Kidney (tissue), 13 donors: ENCODE measurements at regions not wholly inside any gene's neighbourhood (a gene's known extent, or its start where the extent isn't known, plus 50 kb on each side); places are given as distances from the start of the nearest gene placed in this dataset.

Source experiments
- DNase-seq, 5 donors: peaks; one replicate each; pipeline ENCODE4 v3.0.0-alpha.2; 2013 to 2020
- FAIRE-seq: peaks from 2 replicates; lab custom pipeline; 2012; peaks lifted over from hg19 to GRCh38; lab: Jason Lieb, UNC
- H3K27ac ChIP-seq, 2 donors: one replicate each; pipeline ENCODE4 v1.7.0; 2013; ENCODE audit warnings: low read depth in 2 of 2, low read length in 2 of 2, inconsistent platforms in 1 of 2
- H3K27me3 ChIP-seq: one replicate; pipeline ENCODE4 v1.7.1; 2013; ENCODE audit warnings: low read length, inconsistent platforms; ENCODE audit not compliant: control insufficient read depth, insufficient read depth
- H3K36me3 ChIP-seq, 3 donors: one replicate each; pipeline versions ENCODE4 v1.7.0 to v1.7.1; 2013; ENCODE audit warnings: low read length in 3 of 3, control low read depth in 1 of 3, inconsistent platforms in 1 of 3; ENCODE audit not compliant: insufficient read depth in 3 of 3, control insufficient read depth in 2 of 3
- H3K4me1 ChIP-seq, 3 donors: one replicate each; pipeline versions ENCODE4 v1.7.0 to v1.7.1; 2013; ENCODE audit warnings: low read length in 3 of 3, inconsistent platforms in 1 of 3, low read depth in 1 of 3; ENCODE audit not compliant: control insufficient read depth in 2 of 3, insufficient read depth in 2 of 3
- H3K4me3 ChIP-seq, 3 donors: one replicate each; pipeline versions ENCODE4 v1.7.0 to v1.8.1; 2013; ENCODE audit warnings: low read length in 3 of 3, control low read depth in 1 of 3, inconsistent platforms in 1 of 3
- H3K9ac ChIP-seq, 3 donors: one replicate each; pipeline versions ENCODE4 v1.7.0 to v1.7.1; 2013; ENCODE audit warnings: low read length in 3 of 3, control low read depth in 1 of 3, inconsistent platforms in 1 of 3
- H3K9me3 ChIP-seq, 3 donors: one replicate each; pipeline versions ENCODE4 v1.7.0 to v1.7.1; 2013; ENCODE audit warnings: low read length in 3 of 3, control low read depth in 1 of 3, inconsistent platforms in 1 of 3; ENCODE audit not compliant: control insufficient read depth in 2 of 3, insufficient read depth in 1 of 3
- CTCF ChIP-seq: IDR thresholded peaks from 3 replicates; pipeline ENCODE4 v1.5.1; 2012; ENCODE audit warnings: mild to moderate bottlenecking, moderate library complexity, borderline replicate concordance; ENCODE audit not compliant: insufficient read depth; ENCODE audit errors: extremely low read depth
- intact Hi-C: fragments of 100-400 bp; cut with DNase I; formaldehyde crosslinking; loops from one replicate; pipeline ENCODE4 v1.11.1; 2022
- donor health status: control.
- donor health status: control.
- donor health status: control.
- donor health status: control.
- donor health status: control.
- donor health status: DM: yes; HTN: yes; CAD: no.
- donor health status: Normal renal cell carcinoma (clear cell type).

DNA sequence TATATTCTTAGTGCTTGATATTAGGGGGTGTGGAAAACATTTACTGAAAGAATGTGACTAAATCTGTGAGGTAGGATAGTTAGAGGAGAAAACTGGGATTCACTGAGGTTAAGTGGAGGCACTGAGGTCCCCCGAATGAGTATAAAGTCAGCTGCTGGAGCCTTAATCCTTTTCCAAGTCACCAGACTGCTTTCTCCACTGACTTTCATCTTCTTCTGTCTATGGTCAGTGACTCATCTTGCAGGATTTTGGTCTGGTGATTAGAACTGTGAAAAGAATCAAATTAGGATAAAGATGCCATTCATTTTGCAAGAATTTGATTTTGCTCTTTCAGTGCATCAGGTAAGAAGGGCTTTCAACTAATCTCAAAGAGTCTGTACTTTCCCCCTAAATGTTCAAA is 89.3 kb upstream of the ALDH1A1 start:
- Histone ChIP-seq H3K4me1 (peaks cover 0 to 20% (median 11%) of the 10 kb centered on the region in 3 donors), H3K9ac (no peak overlapping the region), H3K27me3 (no peaks in the 10 kb centered on the region), H3K36me3 (no peaks in the 10 kb centered on the region), H3K9me3 (no peaks in the 10 kb centered on the region), H3K27ac (no peak overlapping the region), H3K4me3 (no peak overlapping the region)
- DNase-seq (no peak), FAIRE-seq (no peak)
- intact Hi-C loops, result no loop called here
- no peak for TF ChIP-seq CTCF

DNA sequence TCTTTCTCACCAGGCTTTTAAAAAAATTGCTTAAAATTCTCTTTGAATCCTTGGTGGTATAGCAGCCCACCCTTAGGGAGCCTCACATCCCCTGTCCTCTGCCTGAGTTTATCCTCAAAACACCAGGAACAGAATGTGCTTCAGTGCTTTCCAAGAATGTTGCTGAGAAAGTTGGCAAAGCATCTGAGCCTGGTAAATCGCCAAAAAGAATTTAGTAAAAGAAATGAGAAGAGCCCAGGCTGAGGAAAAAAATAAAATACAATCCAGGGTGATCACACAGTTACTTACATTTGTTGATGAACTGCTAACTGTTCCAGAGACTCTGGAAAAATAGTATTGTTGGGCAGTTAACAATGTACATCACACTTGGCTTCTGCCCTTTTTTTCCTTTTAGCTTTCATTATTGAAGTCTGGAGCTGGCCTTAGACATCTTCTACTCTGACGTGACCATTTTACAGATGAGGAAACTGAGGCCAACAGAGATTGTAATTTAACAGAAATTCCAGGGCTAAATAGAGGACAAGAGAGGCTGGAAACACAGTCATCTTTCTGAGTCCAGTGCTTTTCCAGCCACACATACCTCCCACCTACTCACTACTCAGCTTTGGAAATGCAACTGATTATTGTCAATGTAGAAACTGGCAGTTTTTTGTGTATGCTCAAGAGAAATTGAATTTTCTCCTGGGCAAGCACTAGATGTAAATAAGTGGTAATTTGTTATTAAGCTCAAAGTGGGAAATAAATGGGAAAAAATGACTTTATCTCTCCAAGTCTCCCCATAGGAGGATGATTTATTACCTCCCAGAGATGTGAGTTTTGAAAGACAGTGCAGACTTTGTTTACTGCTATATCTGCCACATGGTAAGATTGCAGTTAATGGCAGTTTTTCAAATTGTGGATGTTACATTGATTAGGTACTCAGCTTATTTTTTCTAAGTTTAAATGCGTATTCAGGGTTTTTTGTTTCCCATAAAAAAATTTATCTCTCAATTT is 86.7 kb upstream of the ALDH1A1 start:
- FAIRE-seq (no peak), DNase-seq (peak in 2 of 5 donors; percentile 20 to 48)
- no peak for TF ChIP-seq CTCF
- peak overlapping the region; percentile 52 to 54 for H3K27ac ChIP-seq
- no peaks in the 10 kb centered on the region for H3K36me3 ChIP-seq
- no peaks in the 10 kb centered on the region for H3K9me3 ChIP-seq
- peak overlapping the region in 1 of 3 donors; percentile 6 for H3K4me3 ChIP-seq
- peaks cover 0 to 20% (median 11%) of the 10 kb centered on the region in 3 donors for H3K4me1 ChIP-seq
- H3K9ac ChIP-seq, result no peak overlapping the region
- H3K27me3 ChIP-seq, result no peaks in the 10 kb centered on the region
- intact Hi-C loops, result no loop called here

DNA sequence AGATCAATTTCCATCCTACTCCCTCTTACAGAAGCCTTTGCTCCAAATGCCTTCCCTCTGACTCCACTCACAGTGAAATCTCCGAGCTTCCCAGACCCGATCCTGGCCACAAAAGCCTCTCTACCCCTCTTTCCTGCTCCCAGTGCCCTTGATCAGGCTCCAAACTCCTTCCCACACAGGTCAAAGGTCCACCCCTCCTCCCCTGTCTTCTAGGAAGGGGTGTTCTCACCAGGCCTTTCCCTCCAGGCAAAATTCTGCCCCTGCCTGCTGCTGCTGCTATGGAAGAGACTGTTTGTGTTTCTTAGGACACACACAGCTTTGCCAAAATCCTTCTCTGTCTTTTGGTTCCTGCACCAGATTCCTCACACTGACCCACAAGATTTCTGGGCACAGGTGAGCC is 85.8 kb upstream of the ALDH1A1 start:
- Histone ChIP-seq H3K9ac (no peak overlapping the region), H3K36me3 (no peaks in the 10 kb centered on the region), H3K27ac (peak overlapping the region; percentile 52 to 54), H3K27me3 (no peaks in the 10 kb centered on the region), H3K9me3 (no peaks in the 10 kb centered on the region), H3K4me1 (peaks cover 0 to 20% (median 11%) of the 10 kb centered on the region in 3 donors), H3K4me3 (peak overlapping the region in 2 of 3 donors; percentile 9 to 40)
- FAIRE-seq (no peak), DNase-seq (peak in 3 of 5 donors; percentile 10 to 84 (median 24))
- intact Hi-C loops, result no loop called here
- no peak for TF ChIP-seq CTCF
